HepG2 (cell line): ENCODE measurements at regions not wholly inside any gene's neighbourhood (a gene's known extent, or its start where the extent isn't known, plus 50 kb on each side); places are given as distances from the start of the nearest gene placed in this dataset.

Experiments used
- ARID3A ChIP-seq: IDR thresholded peaks from 2 replicates; pipeline ENCODE4 v1.6.1; 2012; ENCODE audit warnings: low read depth, low read length, improper control_type of control experiment
- BRD4 ChIP-seq: sonication (generic); formaldehyde crosslinking; IDR thresholded peaks from 2 replicates; pipeline ENCODE4 v1.4.0; 2020; ENCODE audit warnings: missing genetic modification reagents
- CENPT ChIP-seq: sonication (generic); formaldehyde crosslinking; IDR thresholded peaks from 2 replicates; pipeline ENCODE4 v1.8.0; 2022; ENCODE audit warnings: low read depth, mild to moderate bottlenecking, moderate library complexity, missing genetic modification reagents
- CREM ChIP-seq, 2 experiments: sonication (generic) in 1 of 2; formaldehyde crosslinking in 1 of 2; IDR thresholded peaks; 2 replicates each; pipeline versions ENCODE4 v1.4.0 to v1.6.1; 2016 to 2020; ENCODE audit warnings: antibody characterized with exemption in 1 of 2, mild to moderate bottlenecking in 1 of 2, missing genetic modification reagents in 1 of 2
- FOSL2 ChIP-seq: sonication (generic); formaldehyde crosslinking; IDR thresholded peaks from 2 replicates; pipeline ENCODE4 v1.4.0; 2020; ENCODE audit warnings: missing genetic modification reagents
- KLF11 ChIP-seq: IDR thresholded peaks from 2 replicates; pipeline ENCODE4 v1.6.1; 2016; ENCODE audit warnings: missing compliant biosample characterization
- LBX2 ChIP-seq: sonication (generic); formaldehyde crosslinking; IDR thresholded peaks from 2 replicates; pipeline ENCODE4 v1.5.0; 2020; ENCODE audit warnings: missing genetic modification reagents, mild to moderate bottlenecking, borderline replicate concordance
- MLX ChIP-seq: IDR thresholded peaks from 2 replicates; pipeline ENCODE4 v1.6.1; 2016
- ONECUT2 ChIP-seq: sonication (generic); formaldehyde crosslinking; IDR thresholded peaks from 2 replicates; pipeline ENCODE4 v1.4.0; 2020; ENCODE audit warnings: missing genetic modification reagents
- PAXIP1 ChIP-seq: sonication (generic); formaldehyde crosslinking; conservative IDR thresholded peaks from 2 replicates; pipeline ENCODE4 v1.4.0; 2020; ENCODE audit warnings: mild to moderate bottlenecking, missing genetic modification reagents, moderate library complexity
- ZBTB21 ChIP-seq: sonication (generic); formaldehyde crosslinking; IDR thresholded peaks from 2 replicates; pipeline ENCODE4 v1.4.0; 2020; ENCODE audit warnings: missing genetic modification reagents
- ZNF761 ChIP-seq: sonication (generic); formaldehyde crosslinking; conservative IDR thresholded peaks from 2 replicates; pipeline ENCODE4 v1.4.0; 2020; ENCODE audit warnings: mild to moderate bottlenecking, missing genetic modification reagents
- ZNF788 ChIP-seq: sonication (generic); formaldehyde crosslinking; IDR thresholded peaks from 2 replicates; pipeline ENCODE4 v1.5.0; 2020; ENCODE audit warnings: mild to moderate bottlenecking, missing genetic modification reagents, borderline replicate concordance
- ZNF816 ChIP-seq: sonication (generic); formaldehyde crosslinking; IDR thresholded peaks from 2 replicates; pipeline ENCODE4 v1.8.0; 2022; ENCODE audit warnings: missing genetic modification reagents, mild to moderate bottlenecking, borderline replicate concordance
- TF ChIP-seq, protein P1 (sequence below): sonication (generic); formaldehyde crosslinking; IDR thresholded peaks from 2 replicates; pipeline ENCODE4 v1.8.1; 2023; ENCODE audit warnings: mild to moderate bottlenecking, inconsistent platforms, moderate library complexity, missing genetic modification reagents, borderline replicate concordance
- TF ChIP-seq, protein P2 (sequence below): sonication (generic); formaldehyde crosslinking; IDR thresholded peaks from 2 replicates; pipeline ENCODE4 v1.5.1; 2020; ENCODE audit warnings: missing genetic modification reagents, mild to moderate bottlenecking, borderline replicate concordance

- TF ChIP-seq ZNF788 (CRISPR knock-in tag) = no peak; the same call in 1 of the 2 replicates
- peak; percentile 99 for TF ChIP-seq FOSL2 (CRISPR knock-in tag)
- TF ChIP-seq, protein P1, sequence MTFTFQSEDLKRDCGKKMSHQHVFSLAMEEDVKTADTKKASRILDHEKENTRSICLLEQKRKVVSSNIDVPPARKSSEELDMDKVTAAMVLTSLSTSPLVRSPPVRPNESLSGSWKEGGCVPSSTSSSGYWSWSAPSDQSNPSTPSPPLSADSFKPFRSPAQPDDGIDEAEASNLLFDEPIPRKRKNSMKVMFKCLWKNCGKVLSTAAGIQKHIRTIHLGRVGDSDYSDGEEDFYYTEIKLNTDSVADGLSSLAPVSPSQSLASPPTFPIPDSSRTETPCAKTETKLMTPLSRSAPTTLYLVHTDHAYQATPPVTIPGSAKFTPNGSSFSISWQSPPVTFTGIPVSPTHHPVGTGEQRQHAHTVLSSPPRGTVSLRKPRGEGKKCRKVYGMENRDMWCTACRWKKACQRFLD (CRISPR knock-in tag) = no peak
- TF ChIP-seq LBX2 (CRISPR knock-in tag) = no peak
- peak; percentile 93 for TF ChIP-seq ONECUT2 (CRISPR knock-in tag)
- peak; percentile 54; the same call in 1 of the 2 replicates for TF ChIP-seq KLF11
- peak; percentile 40; the same call in 1 of the 2 replicates for TF ChIP-seq ARID3A
- no peak for TF ChIP-seq CENPT (CRISPR knock-in tag)
- peak; percentile 60; the same call in 1 of the 2 replicates for TF ChIP-seq CREM (IDR thresholded peaks at IDR 0.05)
- no peak for TF ChIP-seq CREM (CRISPR knock-in tag; IDR thresholded peaks at IDR 0.05)
- no peak; the same call in 1 of the 2 replicates for TF ChIP-seq ZNF816 (CRISPR knock-in tag)
- no peak for TF ChIP-seq BRD4 (CRISPR knock-in tag)
- peak; percentile 84 for TF ChIP-seq PAXIP1 (CRISPR knock-in tag)
- TF ChIP-seq ZNF761 (CRISPR knock-in tag) = peak; percentile 65; the same call in 1 of the 2 replicates
- TF ChIP-seq, protein P2, sequence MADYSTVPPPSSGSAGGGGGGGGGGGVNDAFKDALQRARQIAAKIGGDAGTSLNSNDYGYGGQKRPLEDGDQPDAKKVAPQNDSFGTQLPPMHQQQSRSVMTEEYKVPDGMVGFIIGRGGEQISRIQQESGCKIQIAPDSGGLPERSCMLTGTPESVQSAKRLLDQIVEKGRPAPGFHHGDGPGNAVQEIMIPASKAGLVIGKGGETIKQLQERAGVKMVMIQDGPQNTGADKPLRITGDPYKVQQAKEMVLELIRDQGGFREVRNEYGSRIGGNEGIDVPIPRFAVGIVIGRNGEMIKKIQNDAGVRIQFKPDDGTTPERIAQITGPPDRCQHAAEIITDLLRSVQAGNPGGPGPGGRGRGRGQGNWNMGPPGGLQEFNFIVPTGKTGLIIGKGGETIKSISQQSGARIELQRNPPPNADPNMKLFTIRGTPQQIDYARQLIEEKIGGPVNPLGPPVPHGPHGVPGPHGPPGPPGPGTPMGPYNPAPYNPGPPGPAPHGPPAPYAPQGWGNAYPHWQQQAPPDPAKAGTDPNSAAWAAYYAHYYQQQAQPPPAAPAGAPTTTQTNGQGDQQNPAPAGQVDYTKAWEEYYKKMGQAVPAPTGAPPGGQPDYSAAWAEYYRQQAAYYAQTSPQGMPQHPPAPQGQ (CRISPR knock-in tag) = no peak
- no peak for TF ChIP-seq ZBTB21
- peak; percentile 87 for TF ChIP-seq MLX
Measured at GRCh38 chr14:100476012-100476822, 111.0 kb downstream of the BEGAIN start (continued).
